Cardiac fibroblast (primary cell): ENCODE measurements at regions not wholly inside any gene's neighbourhood (a gene's known extent, or its start where the extent isn't known, plus 50 kb on each side); places are given as distances from the start of the nearest gene placed in this dataset.

Experiments
- DNase-seq, 2 donors: peaks; one replicate each; pipeline versions ENCODE4 v3.0.0 to v3.0.0-alpha.2; 2010; ENCODE audit warnings: low read depth in 2 of 2
- H3K4me3 ChIP-seq, 2 donors: replicated peaks in 1 of 2; 1 replicate in 1 of 2; 2 replicates in 1 of 2; pipeline ENCODE4 v1.5.1; 2011; ENCODE audit warnings: low read depth in 2 of 2, low read length in 2 of 2, mild to moderate bottlenecking in 2 of 2, moderate library complexity in 1 of 2
- TF ChIP-seq, protein P1 (sequence below): IDR thresholded peaks from one replicate; pipeline ENCODE4 v1.5.1; 2011; ENCODE audit warnings: low read depth, mild to moderate bottlenecking, low read length, inconsistent platforms

DNA sequence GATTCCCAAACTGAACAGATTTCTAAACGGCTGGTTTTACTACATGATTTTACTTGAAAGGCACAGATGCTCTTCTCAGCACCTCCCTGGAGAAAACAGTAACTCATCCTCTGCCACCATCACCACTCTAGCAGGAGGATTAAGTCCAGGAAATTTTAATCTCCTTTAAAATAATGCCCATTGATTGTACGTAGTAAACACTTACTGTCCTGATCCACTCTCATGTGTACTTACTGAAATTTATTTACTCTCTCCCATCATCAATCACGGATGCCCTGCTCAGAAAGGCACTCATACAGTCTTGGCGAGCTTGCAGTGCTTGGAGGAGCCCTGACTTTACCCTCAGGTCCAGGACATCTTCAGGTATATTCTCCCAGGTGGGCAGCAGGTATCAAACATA is 239.8 kb upstream of the EGLN3 start:
- no peak overlapping the region for H3K4me3 ChIP-seq
- TF ChIP-seq, protein P1, sequence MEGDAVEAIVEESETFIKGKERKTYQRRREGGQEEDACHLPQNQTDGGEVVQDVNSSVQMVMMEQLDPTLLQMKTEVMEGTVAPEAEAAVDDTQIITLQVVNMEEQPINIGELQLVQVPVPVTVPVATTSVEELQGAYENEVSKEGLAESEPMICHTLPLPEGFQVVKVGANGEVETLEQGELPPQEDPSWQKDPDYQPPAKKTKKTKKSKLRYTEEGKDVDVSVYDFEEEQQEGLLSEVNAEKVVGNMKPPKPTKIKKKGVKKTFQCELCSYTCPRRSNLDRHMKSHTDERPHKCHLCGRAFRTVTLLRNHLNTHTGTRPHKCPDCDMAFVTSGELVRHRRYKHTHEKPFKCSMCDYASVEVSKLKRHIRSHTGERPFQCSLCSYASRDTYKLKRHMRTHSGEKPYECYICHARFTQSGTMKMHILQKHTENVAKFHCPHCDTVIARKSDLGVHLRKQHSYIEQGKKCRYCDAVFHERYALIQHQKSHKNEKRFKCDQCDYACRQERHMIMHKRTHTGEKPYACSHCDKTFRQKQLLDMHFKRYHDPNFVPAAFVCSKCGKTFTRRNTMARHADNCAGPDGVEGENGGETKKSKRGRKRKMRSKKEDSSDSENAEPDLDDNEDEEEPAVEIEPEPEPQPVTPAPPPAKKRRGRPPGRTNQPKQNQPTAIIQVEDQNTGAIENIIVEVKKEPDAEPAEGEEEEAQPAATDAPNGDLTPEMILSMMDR, result no peak
- no peak for DNase-seq

DNA sequence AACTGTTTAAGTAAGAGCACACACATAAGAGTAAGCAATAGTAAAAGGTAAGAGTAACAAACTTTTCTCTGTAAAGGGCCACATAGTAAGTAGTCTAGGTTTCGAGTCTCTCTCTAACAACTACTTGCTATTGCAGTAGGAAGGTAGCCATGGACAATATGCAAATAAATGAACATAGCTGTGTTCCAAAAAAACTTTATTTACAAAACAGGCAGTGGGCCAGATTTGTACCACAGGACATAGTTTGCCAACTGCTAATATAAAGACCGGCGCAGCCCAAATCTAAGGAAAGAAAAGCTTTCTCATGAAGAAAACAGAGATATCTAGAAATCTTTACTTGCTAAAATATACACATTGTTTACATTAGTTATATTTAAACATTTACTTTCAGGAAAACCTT is 239.0 kb upstream of the EGLN3 start:
- DNase-seq, result no peak
- TF ChIP-seq, protein P1, result no peak
- H3K4me3 ChIP-seq, result no peak overlapping the region

GRCh38 chr14:34187519-34188044 is 236.7 kb upstream of the EGLN3 start:
- TF ChIP-seq, protein P1, result no peak
- no peak for DNase-seq
- no peak overlapping the region for H3K4me3 ChIP-seq

- TF ChIP-seq, protein P1, result no peak
- DNase-seq, result no peak
- H3K4me3 ChIP-seq, result no peak overlapping the region
Measured at GRCh38 chr14:34187061-34187460, 236.2 kb upstream of the EGLN3 start.

DNA sequence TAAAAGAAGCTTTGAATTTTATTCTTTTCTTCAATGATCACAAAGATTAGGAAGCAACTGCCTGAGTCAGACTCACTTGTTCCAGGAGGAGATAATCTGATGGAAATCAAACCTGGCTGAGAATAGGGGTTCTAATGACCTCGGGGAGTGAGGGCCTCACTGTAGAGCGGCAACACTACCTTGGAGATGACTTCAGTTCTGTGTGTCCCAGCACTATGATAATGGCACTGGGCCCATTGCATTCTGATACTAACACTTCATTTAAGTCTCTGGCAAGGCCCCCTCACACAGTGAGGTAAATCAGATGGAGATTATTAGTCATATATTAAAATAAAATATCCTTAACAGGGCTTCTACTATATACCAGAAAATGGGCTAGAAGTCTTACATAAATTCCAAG is 233.3 kb upstream of the EGLN3 start:
- no peak for DNase-seq
- H3K4me3 ChIP-seq, result no peak overlapping the region
- TF ChIP-seq, protein P1, result no peak

DNA sequence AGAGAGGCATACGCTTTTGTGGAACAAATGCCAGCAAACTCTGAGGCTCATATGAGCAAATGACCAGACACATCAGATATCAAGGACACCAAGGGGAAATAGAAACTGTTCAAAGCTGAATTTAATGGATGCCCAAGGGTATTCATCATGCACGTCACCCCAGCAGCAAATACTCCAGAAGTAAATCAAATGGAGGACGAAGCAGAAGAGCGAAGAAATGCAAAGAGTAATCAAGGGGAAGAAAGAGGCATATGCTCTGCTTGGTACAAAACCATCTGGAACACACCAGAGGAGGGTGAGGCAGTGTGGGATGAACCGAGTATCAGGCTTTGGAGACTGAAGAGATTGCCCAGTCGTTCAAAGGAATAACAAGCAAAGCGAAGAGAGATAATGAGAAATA is 232.6 kb upstream of the EGLN3 start:
- TF ChIP-seq, protein P1, result no peak
- H3K4me3 ChIP-seq, result no peak overlapping the region
- no peak for DNase-seq

DNA sequence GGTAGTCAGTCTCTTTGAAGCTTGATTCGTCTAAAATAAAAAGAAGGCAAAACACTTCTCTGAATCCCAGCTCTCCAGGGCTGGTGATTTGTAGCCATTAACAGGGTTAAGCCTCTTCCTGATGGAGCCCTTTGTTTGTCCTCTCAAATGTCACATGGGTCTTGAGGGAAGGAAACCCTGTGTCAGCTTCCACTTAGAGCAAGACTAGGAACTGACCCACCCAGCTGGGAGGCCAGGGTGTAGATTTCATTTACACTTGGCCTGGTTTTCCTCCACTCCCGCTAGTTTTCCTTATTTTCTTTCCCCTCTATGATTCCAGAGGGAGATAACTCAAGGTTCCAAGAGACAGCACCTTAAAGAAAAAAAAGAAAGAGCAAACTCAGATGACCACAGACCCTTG is 230.5 kb upstream of the EGLN3 start:
- DNase-seq, result no peak
- TF ChIP-seq, protein P1, result no peak
- H3K4me3 ChIP-seq, result no peak overlapping the region
